Tibial artery (tissue), 4 donors: ENCODE measurements at regions not wholly inside any gene's neighbourhood (a gene's known extent, or its start where the extent isn't known, plus 50 kb on each side); places are given as distances from the start of the nearest gene placed in this dataset.

ENCODE experiments used
- DNase-seq, 2 donors: peaks; one replicate each; pipeline ENCODE4 v3.0.0-alpha.2; 2019
- H3K27ac ChIP-seq, 2 donors: fragments of 200-600 bp; sonication (generic) in 1 of 2; 1 replicate in 1 of 2; 2 replicates in 1 of 2; pipeline ENCODE4 v1.5.1; 2018 to 2019; ENCODE audit warnings: mild to moderate bottlenecking in 1 of 2
- H3K27me3 ChIP-seq, 2 donors: fragments of 200-600 bp; sonication (generic) in 1 of 2; one replicate each; pipeline versions ENCODE4 v1.5.1 to v1.6.0; 2016 to 2019
- H3K36me3 ChIP-seq, 3 donors: fragments of 200-600 bp; sonication (generic) in 2 of 3; one replicate each; pipeline ENCODE4 v1.5.1; 2016 to 2019; ENCODE audit warnings: mild to moderate bottlenecking in 2 of 3
- H3K4me1 ChIP-seq, 4 donors: fragments of 200-600 bp; sonication (generic) in 2 of 4; 1 replicate in 3 of 4; 2 replicates in 1 of 4; pipeline ENCODE4 v1.5.1; 2016 to 2019
- H3K4me3 ChIP-seq, 2 donors: fragments of 200-600 bp; sonication (generic) in 1 of 2; 1 replicate in 1 of 2; 2 replicates in 1 of 2; pipeline ENCODE4 v1.5.1; 2018 to 2019; ENCODE audit warnings: mild to moderate bottlenecking in 2 of 2
- H3K9me3 ChIP-seq, 3 donors: fragments of 200-600 bp; sonication (generic) in 1 of 3; one replicate each; pipeline ENCODE4 v1.5.1; 2016 to 2019
- CTCF ChIP-seq, 2 experiments: fragments of 200-600 bp in 1 of 2; fragments of 450-650 bp in 1 of 2; IDR thresholded peaks; one replicate each; pipeline ENCODE4 v1.5.1; 2017 to 2019; ENCODE audit warnings: antibody characterized with exemption in 2 of 2, mild to moderate bottlenecking in 1 of 2, moderate library complexity in 1 of 2
- intact Hi-C: fragments of 100-400 bp; cut with DNase I; formaldehyde crosslinking; loops from one replicate; pipeline ENCODE4 v1.15.0; 2023; ENCODE audit warnings: low total_unique reads

GRCh38 chr2:149873936-149874335, 286.4 kb upstream of the MMADHC start:
- TF ChIP-seq CTCF (IDR thresholded peaks at IDR 0.05), result no peak
- no peaks in the 10 kb centered on the region for H3K36me3 ChIP-seq
- no peak overlapping the region for H3K27ac ChIP-seq
- no peaks in the 10 kb centered on the region for H3K27me3 ChIP-seq
- no peak overlapping the region for H3K4me3 ChIP-seq
- intact Hi-C loops, result no loop called here
- H3K9me3 ChIP-seq, result no peaks in the 10 kb centered on the region
- no peak for DNase-seq
- H3K4me1 ChIP-seq, result no peaks in the 10 kb centered on the region

- no peak for DNase-seq
- Histone ChIP-seq H3K27ac (no peak overlapping the region), H3K4me1 (no peaks in the 10 kb centered on the region), H3K27me3 (no peaks in the 10 kb centered on the region), H3K4me3 (no peak overlapping the region), H3K9me3 (no peaks in the 10 kb centered on the region), H3K36me3 (no peaks in the 10 kb centered on the region)
- no peak for TF ChIP-seq CTCF (IDR thresholded peaks at IDR 0.05)
- intact Hi-C loops, result no loop called here
These were observed 285.1 kb upstream of the MMADHC start for GRCh38 chr2:149872638-149873150.

GRCh38 chr2:149872041-149872440, 284.5 kb upstream of the MMADHC start:
- H3K36me3 ChIP-seq, result no peaks in the 10 kb centered on the region
- intact Hi-C loops, result no loop called here
- H3K4me1 ChIP-seq, result no peaks in the 10 kb centered on the region

GRCh38 chr2:149871091-149871885, 283.7 kb upstream of the MMADHC start:
- intact Hi-C loops, result no loop called here
- Histone ChIP-seq H3K36me3 (no peaks in the 10 kb centered on the region), H3K27ac (no peak overlapping the region), H3K27me3 (no peaks in the 10 kb centered on the region), H3K4me3 (no peak overlapping the region), H3K4me1 (no peaks in the 10 kb centered on the region), H3K9me3 (no peaks in the 10 kb centered on the region)
- no peak for TF ChIP-seq CTCF (IDR thresholded peaks at IDR 0.05)
- DNase-seq, result no peak

More at GRCh38 chr2:149872041-149872440, 284.5 kb upstream of the MMADHC start:
- Histone ChIP-seq H3K9me3 (no peaks in the 10 kb centered on the region), H3K4me3 (no peak overlapping the region), H3K27ac (no peak overlapping the region), H3K27me3 (no peaks in the 10 kb centered on the region)
- no peak for TF ChIP-seq CTCF (IDR thresholded peaks at IDR 0.05)
- no peak for DNase-seq

GRCh38 chr2:149863227-149863626, 275.7 kb upstream of the MMADHC start:
- no peaks in the 10 kb centered on the region for H3K36me3 ChIP-seq

More at GRCh38 chr2:149863227-149863626, 275.7 kb upstream of the MMADHC start:
- Histone ChIP-seq H3K27ac (no peak overlapping the region), H3K4me3 (no peak overlapping the region), H3K27me3 (no peaks in the 10 kb centered on the region), H3K4me1 (peaks cover 0 to 18% (median 8%) of the 10 kb centered on the region in 4 donors), H3K9me3 (no peaks in the 10 kb centered on the region)
- intact Hi-C loops, result no loop called here
- no peak for DNase-seq
- no peak for TF ChIP-seq CTCF (IDR thresholded peaks at IDR 0.05)
